ENCODE measurements at regions not wholly inside any gene's neighbourhood (a gene's known extent, or its start where the extent isn't known, plus 50 kb on each side); places are given as distances from the start of the nearest gene placed in this dataset.

GRCh38 chr11:19394525-19395016, 153.8 kb upstream of the E2F8 start:
- no peak for DNase-seq

GRCh38 chr11:19393941-19394340, 153.2 kb upstream of the E2F8 start:
- DNase-seq: no peak

GRCh38 chr11:19392847-19393518, 152.2 kb upstream of the E2F8 start:
- no peak for DNase-seq

- no peak for DNase-seq
Observed at GRCh38 chr11:19392321-19392720, 151.6 kb upstream of the E2F8 start.

GRCh38 chr11:19391652-19392051, 150.9 kb upstream of the E2F8 start:
- no peak for DNase-seq

GRCh38 chr11:19391026-19391425, 150.3 kb upstream of the E2F8 start:
- DNase-seq: no peak

GRCh38 chr11:19389787-19390303, 149.1 kb upstream of the E2F8 start:
- DNase-seq: no peak

GRCh38 chr11:19382131-19382611, 141.4 kb upstream of the E2F8 start:
- no peak for DNase-seq

- no peak for DNase-seq
Observed at GRCh38 chr11:19380375-19380774, 139.6 kb upstream of the E2F8 start.

GRCh38 chr11:19379465-19379864, 138.7 kb upstream of the E2F8 start:
- DNase-seq: no peak

GRCh38 chr11:19378814-19379213, 138.1 kb upstream of the E2F8 start:
- DNase-seq: no peak

- DNase-seq: no peak
Observed at GRCh38 chr11:19377881-19378280, 137.1 kb upstream of the E2F8 start.

- DNase-seq: no peak
Observed at GRCh38 chr11:19375440-19375839, 134.7 kb upstream of the E2F8 start.

- DNase-seq: no peak
Observed at GRCh38 chr11:19374151-19374569, 133.4 kb upstream of the E2F8 start.

- no peak for DNase-seq
Observed at GRCh38 chr11:19372381-19372780, 131.6 kb upstream of the E2F8 start.

GRCh38 chr11:19370100-19370861, 129.5 kb upstream of the E2F8 start:
- DNase-seq: no peak

GRCh38 chr11:19368726-19369375, 128.1 kb upstream of the E2F8 start:
- DNase-seq: no peak

- DNase-seq: no peak
Observed at GRCh38 chr11:19366992-19367709, 126.4 kb upstream of the E2F8 start.

GRCh38 chr11:19365743-19366410, 125.1 kb upstream of the E2F8 start:
- DNase-seq: no peak

GRCh38 chr11:19359221-19360000, 118.7 kb upstream of the E2F8 start:
- no peak for DNase-seq

- DNase-seq: no peak
Observed at GRCh38 chr11:19357943-19358342, 117.2 kb upstream of the E2F8 start.

Measured in CD4-positive, alpha-beta T cell treated with Interleukin-15 for 1 hour (primary cell).